ENCODE measurements at regions not wholly inside any gene's neighbourhood (a gene's known extent, or its start where the extent isn't known, plus 50 kb on each side); places are given as distances from the start of the nearest gene placed in this dataset.

DNA sequence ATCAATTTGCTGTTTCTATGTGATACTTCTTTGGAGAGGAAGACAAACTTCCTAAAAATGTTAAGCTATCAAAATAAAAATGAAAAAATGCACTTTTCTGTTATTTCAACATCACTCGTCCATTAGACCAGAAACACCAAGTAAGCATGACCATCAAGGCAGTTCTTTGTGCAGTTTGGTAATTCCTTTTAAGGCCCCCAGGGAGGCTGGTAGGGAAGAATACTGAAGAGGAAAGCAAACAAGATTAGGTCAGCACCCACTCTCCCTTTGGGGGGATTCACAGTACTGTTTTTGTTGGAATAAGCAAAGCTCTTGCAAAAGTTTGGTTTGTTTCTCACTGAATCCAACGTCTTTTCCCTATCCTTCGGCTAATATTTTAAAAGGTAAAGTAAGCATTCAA lies 206.8 kb upstream of the SLC35B3 start:
- TF ChIP-seq, protein P1, sequence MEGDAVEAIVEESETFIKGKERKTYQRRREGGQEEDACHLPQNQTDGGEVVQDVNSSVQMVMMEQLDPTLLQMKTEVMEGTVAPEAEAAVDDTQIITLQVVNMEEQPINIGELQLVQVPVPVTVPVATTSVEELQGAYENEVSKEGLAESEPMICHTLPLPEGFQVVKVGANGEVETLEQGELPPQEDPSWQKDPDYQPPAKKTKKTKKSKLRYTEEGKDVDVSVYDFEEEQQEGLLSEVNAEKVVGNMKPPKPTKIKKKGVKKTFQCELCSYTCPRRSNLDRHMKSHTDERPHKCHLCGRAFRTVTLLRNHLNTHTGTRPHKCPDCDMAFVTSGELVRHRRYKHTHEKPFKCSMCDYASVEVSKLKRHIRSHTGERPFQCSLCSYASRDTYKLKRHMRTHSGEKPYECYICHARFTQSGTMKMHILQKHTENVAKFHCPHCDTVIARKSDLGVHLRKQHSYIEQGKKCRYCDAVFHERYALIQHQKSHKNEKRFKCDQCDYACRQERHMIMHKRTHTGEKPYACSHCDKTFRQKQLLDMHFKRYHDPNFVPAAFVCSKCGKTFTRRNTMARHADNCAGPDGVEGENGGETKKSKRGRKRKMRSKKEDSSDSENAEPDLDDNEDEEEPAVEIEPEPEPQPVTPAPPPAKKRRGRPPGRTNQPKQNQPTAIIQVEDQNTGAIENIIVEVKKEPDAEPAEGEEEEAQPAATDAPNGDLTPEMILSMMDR (IDR thresholded peaks at IDR 0.05; ENCODE audit: low read depth, low read length, missing control alignments) = no peak
- no peak for DNase-seq (ENCODE audit: low read depth)

DNA sequence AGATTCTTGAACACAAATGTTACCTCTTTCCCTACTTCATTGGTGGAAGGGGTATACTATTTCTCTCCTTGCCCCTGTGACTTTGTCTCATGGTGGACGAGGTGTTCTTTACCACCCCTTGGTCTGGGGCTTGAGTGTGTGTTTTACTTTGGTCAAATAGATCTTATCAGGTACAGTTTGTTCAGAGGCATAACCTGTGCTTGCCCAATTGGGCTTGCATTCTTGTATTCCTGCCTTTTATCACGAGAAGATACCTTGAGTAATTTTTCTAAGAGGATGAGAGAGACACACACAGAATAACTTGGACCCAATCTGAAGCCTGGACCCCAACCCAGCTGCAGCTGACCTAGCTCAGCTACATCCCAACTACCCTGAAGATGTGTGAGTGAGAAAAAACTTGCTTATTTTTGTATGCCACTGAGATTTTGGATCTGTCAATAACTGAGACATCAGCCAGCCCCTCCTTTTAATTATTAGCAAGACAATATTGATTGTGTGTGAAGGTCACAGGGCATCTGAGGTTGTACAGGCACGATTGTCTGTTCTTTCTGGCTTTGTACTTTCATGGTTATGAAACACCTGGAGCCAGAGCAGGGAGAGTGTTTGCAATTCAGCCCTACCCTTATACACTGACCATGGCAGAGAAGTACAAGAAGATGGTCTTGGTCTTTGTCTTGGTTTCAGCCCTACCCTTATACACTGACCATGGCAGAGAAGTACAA lies 204.7 kb upstream of the SLC35B3 start:
- in situ Hi-C loops (cut with HindIII; ENCODE audit: low sequenced_read_pairs) = no loop called here
- no peak overlapping the region for H3K4me3 ChIP-seq (ENCODE audit: low read depth, low read length)
- DNase-seq (ENCODE audit: low read depth) = no peak
- TF ChIP-seq, protein P1 (IDR thresholded peaks at IDR 0.05; ENCODE audit: low read depth, low read length, missing control alignments) = no peak

More for the DNA sequence above, 206.8 kb upstream of the SLC35B3 start:
- no peak overlapping the region for H3K4me3 ChIP-seq (ENCODE audit: low read depth, low read length)
- in situ Hi-C loops (cut with HindIII; ENCODE audit: low sequenced_read_pairs) = no loop called here

DNA sequence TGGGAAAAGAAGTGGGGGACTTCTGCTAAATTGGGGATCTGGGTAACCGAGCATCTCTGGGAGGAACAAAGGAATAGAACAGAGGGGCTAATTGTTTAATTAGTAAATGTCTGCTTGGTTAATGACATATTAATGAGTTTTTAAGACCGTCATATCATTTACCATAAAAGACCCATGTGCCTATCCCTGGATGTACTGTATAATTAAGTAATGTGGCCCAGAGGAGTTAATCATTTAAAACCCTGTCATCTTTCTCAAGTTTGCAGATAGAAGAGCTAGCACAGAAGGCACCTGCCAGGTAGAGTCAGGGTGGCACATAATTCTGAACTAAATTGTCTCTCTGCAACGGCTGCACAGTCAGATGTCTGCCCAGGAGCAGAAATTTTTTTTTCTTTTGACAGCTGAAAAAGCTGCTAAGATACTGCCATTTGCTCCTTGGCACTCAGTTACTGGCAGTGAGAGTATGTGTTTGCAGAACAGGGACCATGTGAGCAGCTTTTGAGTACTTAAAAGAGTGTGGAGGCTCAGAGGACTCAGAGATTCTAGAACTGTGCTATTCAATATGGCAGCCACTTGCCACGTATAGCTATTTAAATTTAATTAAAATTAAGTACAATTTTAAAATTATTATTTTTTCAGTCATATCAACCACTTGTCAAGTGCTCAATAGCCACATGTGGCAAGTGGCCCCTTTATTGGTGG lies 202.7 kb upstream of the SLC35B3 start:
- TF ChIP-seq, protein P1 (IDR thresholded peaks at IDR 0.05; ENCODE audit: low read depth, low read length, missing control alignments) = no peak
- in situ Hi-C loops (cut with HindIII; ENCODE audit: low sequenced_read_pairs) = no loop called here
- H3K4me3 ChIP-seq (ENCODE audit: low read depth, low read length) = no peak overlapping the region
- DNase-seq (ENCODE audit: low read depth) = no peak

DNA sequence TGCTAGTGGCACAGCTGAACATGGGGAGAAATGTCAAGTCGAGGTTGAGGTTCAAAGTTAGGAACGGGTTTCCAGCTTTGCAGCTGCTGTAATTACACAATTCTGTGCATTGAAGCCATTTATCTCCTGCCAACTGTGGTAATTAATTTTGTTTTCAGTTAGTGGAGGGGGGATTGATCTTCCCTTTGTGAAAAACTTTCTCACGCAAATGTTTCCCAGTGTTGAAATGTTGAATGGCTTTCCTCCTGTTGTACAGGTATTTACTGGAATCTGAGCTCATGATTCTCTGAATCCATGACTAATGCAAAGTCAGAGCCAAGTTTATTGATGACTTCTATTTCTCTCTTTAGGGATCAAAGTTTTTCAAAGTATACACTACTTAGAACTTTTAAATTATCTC lies 198.4 kb upstream of the SLC35B3 start:
- TF ChIP-seq, protein P1 (IDR thresholded peaks at IDR 0.05; ENCODE audit: low read depth, low read length, missing control alignments) = no peak
- H3K4me3 ChIP-seq (ENCODE audit: low read depth, low read length) = no peak overlapping the region
- in situ Hi-C loops (cut with HindIII; ENCODE audit: low sequenced_read_pairs) = no loop called here
- DNase-seq (ENCODE audit: low read depth) = no peak

DNA sequence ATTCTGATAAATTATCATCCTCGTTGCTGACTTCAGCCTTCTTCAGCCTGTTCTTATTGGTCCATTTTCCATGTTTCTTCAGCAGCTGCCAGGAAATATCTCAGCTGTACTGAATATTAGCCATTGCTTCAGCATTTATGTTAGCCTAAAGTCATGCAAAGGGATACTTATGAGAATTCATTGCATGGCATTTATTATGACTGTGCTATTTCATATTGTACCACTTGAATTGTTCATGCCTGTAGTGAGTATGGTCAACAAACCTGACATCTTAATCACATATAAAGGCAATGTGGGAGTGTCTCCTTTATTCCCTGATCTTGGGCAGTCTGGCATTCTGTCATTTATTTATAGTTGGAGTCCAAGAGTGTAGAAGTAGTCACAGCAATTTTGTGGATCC lies 193.4 kb upstream of the SLC35B3 start:
- H3K4me3 ChIP-seq (ENCODE audit: low read depth, low read length) = no peak overlapping the region
- no peak for DNase-seq (ENCODE audit: low read depth)
- in situ Hi-C loops (cut with HindIII; ENCODE audit: low sequenced_read_pairs) = no loop called here
- TF ChIP-seq, protein P1 (IDR thresholded peaks at IDR 0.05; ENCODE audit: low read depth, low read length, missing control alignments) = no peak

DNA sequence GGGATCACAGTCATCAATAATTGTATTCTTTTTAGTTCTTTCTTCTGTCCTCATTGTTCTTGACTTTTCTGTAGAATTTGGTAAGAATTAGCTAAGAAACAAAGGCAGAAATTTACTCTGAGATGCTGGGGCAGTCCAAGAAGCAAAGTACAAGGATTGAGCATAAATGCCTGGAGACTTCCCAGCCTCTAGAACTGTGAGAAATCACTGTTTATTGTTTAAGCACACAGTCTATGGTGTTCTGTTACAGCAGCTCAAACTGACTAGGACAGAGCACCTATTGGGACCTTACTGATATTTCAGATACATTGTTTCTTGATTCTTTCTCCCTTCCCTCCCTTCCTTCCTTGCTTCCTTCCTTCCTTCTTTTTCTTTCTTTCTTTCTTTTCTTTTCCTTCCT lies 192.7 kb upstream of the SLC35B3 start:
- TF ChIP-seq, protein P1 (IDR thresholded peaks at IDR 0.05; ENCODE audit: low read depth, low read length, missing control alignments) = no peak
- H3K4me3 ChIP-seq (ENCODE audit: low read depth, low read length) = no peak overlapping the region
- no peak for DNase-seq (ENCODE audit: low read depth)
- in situ Hi-C loops (cut with HindIII; ENCODE audit: low sequenced_read_pairs) = no loop called here
